ENCODE measurements at regions not wholly inside any gene's neighbourhood (a gene's known extent, or its start where the extent isn't known, plus 50 kb on each side); places are given as distances from the start of the nearest gene placed in this dataset.

DNA sequence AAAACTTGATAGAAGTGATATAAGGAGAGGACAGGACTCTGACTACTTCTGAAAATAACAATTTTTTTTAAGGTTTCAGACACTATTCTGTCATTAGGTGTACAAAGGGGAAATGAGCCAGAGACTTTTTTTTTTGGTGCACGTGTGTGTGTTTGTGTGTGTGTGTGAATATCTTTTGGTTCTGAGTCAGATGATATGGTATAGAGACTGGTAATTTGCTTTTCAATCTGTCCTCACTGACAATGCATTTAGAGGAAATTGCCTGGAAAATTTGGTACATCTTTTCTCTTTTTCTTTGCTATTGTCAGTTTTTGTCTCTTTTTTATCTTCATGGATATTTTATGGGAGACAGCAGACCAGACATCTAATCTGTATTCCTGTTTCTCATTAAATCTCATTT is 59.3 kb downstream of the DDIT4L start:
- FAIRE-seq (no peak), ATAC-seq (no peak), DNase-seq (ENCODE audit: extremely low read depth in 1 of 4, low spot score in 3 of 4) (no peak)
- no TSS peak for BruUV-seq (replicated peaks)
- Histone ChIP-seq H3K27ac (ENCODE audit: extremely low read depth, low read depth, low read length) (no peak overlapping the region), H3K79me2 (ENCODE audit: control insufficient read depth, insufficient read depth, low read length) (no peaks in the 10 kb centered on the region), H3K4me1 (replicated peaks in 1 of 2; ENCODE audit: control insufficient read depth in 2 of 2, insufficient read depth in 2 of 2, low read length in 2 of 2) (no peaks in the 10 kb centered on the region), H3K4me2 (ENCODE audit: insufficient read depth, low read length) (no peak overlapping the region), H3K9me1 (ENCODE audit: control insufficient read depth, insufficient read depth, low read length) (no peaks in the 10 kb centered on the region), H3K4me3 (no peak overlapping the region), H3K9me3 (replicated peaks; ENCODE audit: control insufficient read depth, insufficient read depth, low read depth, low read length) (no peaks in the 10 kb centered on the region), H3K9ac (ENCODE audit: insufficient read depth in 1 of 2, low read depth in 2 of 2, low read length in 2 of 2) (no peak overlapping the region), H2AFZ (ENCODE audit: low read depth, low read length) (no peak overlapping the region), H3K27me3 (ENCODE audit: control insufficient read depth in 2 of 2, insufficient read depth in 2 of 2, low read length in 2 of 2) (no peaks in the 10 kb centered on the region), H3K36me3 (ENCODE audit: control insufficient read depth, insufficient read depth, low read length) (no peaks in the 10 kb centered on the region), H4K20me1 (replicated peaks; ENCODE audit: control insufficient read depth, insufficient read depth, low read length) (no peaks in the 10 kb centered on the region)
- in situ Hi-C loops (cut with MboI) (no loop called here), intact Hi-C loops (cut with micrococcal nuclease) (no loop called here)
- ChIA-PET POLR2A (no interaction called here), CTCF (ENCODE audit: low intra/inter-chr PET ratio) (no interaction called here)
- 0% methylated on average over 1 of the region's 1 CpG for WGBS (ENCODE audit: insufficient coverage, low coverage, missing lambda C conversion rate)
- TF ChIP-seq RB1 (IDR thresholded peaks at IDR 0.05; ENCODE audit: low read depth) (no peak), TCF15 (CRISPR knock-in tag; IDR thresholded peaks at IDR 0.05) (no peak), FOXK2 (conservative IDR thresholded peaks at IDR 0.05 in 1 of 2, IDR thresholded peaks at IDR 0.05 in 1 of 2; ENCODE audit: low read depth in 2 of 2) (no peak)
- TF ChIP-seq, protein P1, sequence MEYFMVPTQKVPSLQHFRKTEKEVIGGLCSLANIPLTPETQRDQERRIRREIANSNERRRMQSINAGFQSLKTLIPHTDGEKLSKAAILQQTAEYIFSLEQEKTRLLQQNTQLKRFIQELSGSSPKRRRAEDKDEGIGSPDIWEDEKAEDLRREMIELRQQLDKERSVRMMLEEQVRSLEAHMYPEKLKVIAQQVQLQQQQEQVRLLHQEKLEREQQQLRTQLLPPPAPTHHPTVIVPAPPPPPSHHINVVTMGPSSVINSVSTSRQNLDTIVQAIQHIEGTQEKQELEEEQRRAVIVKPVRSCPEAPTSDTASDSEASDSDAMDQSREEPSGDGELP (CRISPR knock-in tag; IDR thresholded peaks at IDR 0.05; ENCODE audit: borderline replicate concordance) = no peak

DNA sequence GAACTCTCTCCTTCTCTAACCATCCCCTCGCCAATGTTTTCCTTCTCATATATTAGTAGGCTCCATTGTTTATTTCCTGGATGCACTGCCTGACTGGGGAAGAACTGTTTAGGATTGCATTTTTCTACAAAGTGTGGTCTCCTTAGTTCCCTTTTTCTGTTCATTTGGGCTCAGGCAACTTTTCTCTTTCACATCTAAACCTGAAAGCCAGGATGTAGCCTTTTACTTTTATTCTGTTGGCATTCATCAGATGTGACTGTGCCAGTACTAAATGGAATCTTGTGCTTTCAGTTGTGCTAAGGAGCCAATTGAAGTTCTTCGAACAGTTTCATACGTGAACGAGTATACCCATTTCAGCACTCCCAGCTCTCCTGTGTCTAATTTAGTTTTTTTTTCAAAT is 59.8 kb downstream of the DDIT4L start:
- Histone ChIP-seq H3K79me2 (ENCODE audit: control insufficient read depth, insufficient read depth, low read length) (no peaks in the 10 kb centered on the region), H3K27me3 (ENCODE audit: control insufficient read depth in 2 of 2, insufficient read depth in 2 of 2, low read length in 2 of 2) (no peaks in the 10 kb centered on the region), H3K27ac (ENCODE audit: extremely low read depth, low read depth, low read length) (no peak overlapping the region), H3K4me3 (no peak overlapping the region), H4K20me1 (replicated peaks; ENCODE audit: control insufficient read depth, insufficient read depth, low read length) (no peaks in the 10 kb centered on the region), H3K36me3 (ENCODE audit: control insufficient read depth, insufficient read depth, low read length) (no peaks in the 10 kb centered on the region), H3K4me1 (replicated peaks in 1 of 2; ENCODE audit: control insufficient read depth in 2 of 2, insufficient read depth in 2 of 2, low read length in 2 of 2) (no peaks in the 10 kb centered on the region), H3K4me2 (ENCODE audit: insufficient read depth, low read length) (no peak overlapping the region), H3K9ac (ENCODE audit: insufficient read depth in 1 of 2, low read depth in 2 of 2, low read length in 2 of 2) (no peak overlapping the region), H2AFZ (ENCODE audit: low read depth, low read length) (no peak overlapping the region), H3K9me1 (ENCODE audit: control insufficient read depth, insufficient read depth, low read length) (no peaks in the 10 kb centered on the region), H3K9me3 (replicated peaks; ENCODE audit: control insufficient read depth, insufficient read depth, low read depth, low read length) (no peaks in the 10 kb centered on the region)
- intact Hi-C loops (cut with micrococcal nuclease) (no loop called here), in situ Hi-C loops (cut with MboI) (no loop called here)
- FAIRE-seq (no peak), DNase-seq (ENCODE audit: extremely low read depth in 1 of 4, low spot score in 3 of 4) (no peak), ATAC-seq (no peak)
- TF ChIP-seq, protein P2, sequence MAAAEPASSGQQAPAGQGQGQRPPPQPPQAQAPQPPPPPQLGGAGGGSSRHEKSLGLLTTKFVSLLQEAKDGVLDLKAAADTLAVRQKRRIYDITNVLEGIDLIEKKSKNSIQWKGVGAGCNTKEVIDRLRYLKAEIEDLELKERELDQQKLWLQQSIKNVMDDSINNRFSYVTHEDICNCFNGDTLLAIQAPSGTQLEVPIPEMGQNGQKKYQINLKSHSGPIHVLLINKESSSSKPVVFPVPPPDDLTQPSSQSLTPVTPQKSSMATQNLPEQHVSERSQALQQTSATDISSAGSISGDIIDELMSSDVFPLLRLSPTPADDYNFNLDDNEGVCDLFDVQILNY (CRISPR knock-in tag; IDR thresholded peaks at IDR 0.05) = no peak
- TF ChIP-seq, protein P3, sequence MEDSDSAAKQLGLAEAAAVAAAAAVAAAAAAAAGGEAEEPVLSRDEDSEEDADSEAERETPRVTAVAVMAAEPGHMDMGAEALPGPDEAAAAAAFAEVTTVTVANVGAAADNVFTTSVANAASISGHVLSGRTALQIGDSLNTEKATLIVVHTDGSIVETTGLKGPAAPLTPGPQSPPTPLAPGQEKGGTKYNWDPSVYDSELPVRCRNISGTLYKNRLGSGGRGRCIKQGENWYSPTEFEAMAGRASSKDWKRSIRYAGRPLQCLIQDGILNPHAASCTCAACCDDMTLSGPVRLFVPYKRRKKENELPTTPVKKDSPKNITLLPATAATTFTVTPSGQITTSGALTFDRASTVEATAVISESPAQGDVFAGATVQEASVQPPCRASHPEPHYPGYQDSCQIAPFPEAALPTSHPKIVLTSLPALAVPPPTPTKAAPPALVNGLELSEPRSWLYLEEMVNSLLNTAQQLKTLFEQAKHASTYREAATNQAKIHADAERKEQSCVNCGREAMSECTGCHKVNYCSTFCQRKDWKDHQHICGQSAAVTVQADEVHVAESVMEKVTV (CRISPR knock-in tag; IDR thresholded peaks at IDR 0.05) = no peak
- TF ChIP-seq DMBX1 (CRISPR knock-in tag; IDR thresholded peaks at IDR 0.05; ENCODE audit: borderline replicate concordance) = no peak
- no peak for TF ChIP-seq BRCA1 (IDR thresholded peaks at IDR 0.05)
- no peak for TF ChIP-seq BRCA1 (CRISPR knock-in tag; IDR thresholded peaks at IDR 0.05)
- ChIA-PET POLR2A (no interaction called here), CTCF (ENCODE audit: low intra/inter-chr PET ratio) (no interaction called here)
- WGBS (ENCODE audit: insufficient coverage, low coverage, missing lambda C conversion rate) = 0% methylated on average over 4 of the region's 4 CpGs
- BruUV-seq (replicated peaks) = no TSS peak

Data from K562 (cell line).